ENCODE measurements at regions not wholly inside any gene's neighbourhood (a gene's known extent, or its start where the extent isn't known, plus 50 kb on each side); places are given as distances from the start of the nearest gene placed in this dataset.

GRCh38 chr17:13395346-13395745, 206.4 kb downstream of the HS3ST3A1 start:
- TF ChIP-seq POLR2A (IDR thresholded peaks at IDR 0.05) (no peak), EP300 (IDR thresholded peaks at IDR 0.05) (no peak)
- TF ChIP-seq, protein P1, sequence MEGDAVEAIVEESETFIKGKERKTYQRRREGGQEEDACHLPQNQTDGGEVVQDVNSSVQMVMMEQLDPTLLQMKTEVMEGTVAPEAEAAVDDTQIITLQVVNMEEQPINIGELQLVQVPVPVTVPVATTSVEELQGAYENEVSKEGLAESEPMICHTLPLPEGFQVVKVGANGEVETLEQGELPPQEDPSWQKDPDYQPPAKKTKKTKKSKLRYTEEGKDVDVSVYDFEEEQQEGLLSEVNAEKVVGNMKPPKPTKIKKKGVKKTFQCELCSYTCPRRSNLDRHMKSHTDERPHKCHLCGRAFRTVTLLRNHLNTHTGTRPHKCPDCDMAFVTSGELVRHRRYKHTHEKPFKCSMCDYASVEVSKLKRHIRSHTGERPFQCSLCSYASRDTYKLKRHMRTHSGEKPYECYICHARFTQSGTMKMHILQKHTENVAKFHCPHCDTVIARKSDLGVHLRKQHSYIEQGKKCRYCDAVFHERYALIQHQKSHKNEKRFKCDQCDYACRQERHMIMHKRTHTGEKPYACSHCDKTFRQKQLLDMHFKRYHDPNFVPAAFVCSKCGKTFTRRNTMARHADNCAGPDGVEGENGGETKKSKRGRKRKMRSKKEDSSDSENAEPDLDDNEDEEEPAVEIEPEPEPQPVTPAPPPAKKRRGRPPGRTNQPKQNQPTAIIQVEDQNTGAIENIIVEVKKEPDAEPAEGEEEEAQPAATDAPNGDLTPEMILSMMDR (IDR thresholded peaks at IDR 0.05), result no peak
